ENCODE measurements at regions not wholly inside any gene's neighbourhood (a gene's known extent, or its start where the extent isn't known, plus 50 kb on each side); places are given as distances from the start of the nearest gene placed in this dataset.

DNA sequence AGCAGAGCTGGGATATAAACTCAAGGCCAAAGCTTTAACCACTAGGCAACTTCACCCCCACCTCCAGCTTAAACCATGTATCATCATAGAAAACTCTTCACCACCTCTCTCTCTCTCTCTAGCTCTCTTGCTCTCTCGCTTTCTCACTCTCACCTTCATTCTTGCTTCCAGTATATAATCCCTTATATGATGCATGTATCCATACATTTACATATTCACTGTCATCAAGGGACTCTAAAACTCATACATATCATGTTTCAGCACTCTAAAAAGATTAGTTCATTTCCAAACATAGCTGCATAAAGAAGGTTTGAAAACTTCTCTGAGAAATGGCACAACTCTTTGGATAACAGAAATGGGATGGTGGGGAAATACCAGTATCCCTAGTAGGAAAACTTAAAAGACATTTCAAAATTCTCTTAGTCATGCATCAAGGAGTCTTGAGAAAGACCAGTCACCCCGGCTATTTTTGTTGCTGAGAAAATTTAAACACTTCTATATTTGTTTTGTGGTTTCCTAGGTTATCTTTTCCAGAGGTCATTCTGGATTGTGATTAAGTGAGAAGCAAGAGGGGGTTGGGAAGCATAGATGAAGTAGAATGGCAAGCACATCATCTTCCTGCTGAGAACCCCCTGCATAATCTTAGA is 447.8 kb upstream of the THBS1 start:
- H3K4me3 ChIP-seq (ENCODE audit: extremely low read depth, insufficient read depth, low read length, poor library complexity, severe bottlenecking) = no peak overlapping the region
- WGBS, 2 experiments (ENCODE audit: insufficient coverage in 2 of 2) = 70 to 100% methylated on average over 1 to 2 of the region's 2 CpGs
- no peaks in the 10 kb centered on the region for H3K9me3 ChIP-seq (ENCODE audit: control insufficient read depth, low read length)
- H3K36me3 ChIP-seq (ENCODE audit: control insufficient read depth, insufficient read depth, low read length) = no peaks in the 10 kb centered on the region
- peaks cover 39% of the 10 kb centered on the region for H3K4me1 ChIP-seq (ENCODE audit: control insufficient read depth, insufficient read depth, low read length, poor library complexity, severe bottlenecking)
- peak overlapping the region; percentile 89 for H3K27ac ChIP-seq (ENCODE audit: low read depth, low read length, severe bottlenecking)

DNA sequence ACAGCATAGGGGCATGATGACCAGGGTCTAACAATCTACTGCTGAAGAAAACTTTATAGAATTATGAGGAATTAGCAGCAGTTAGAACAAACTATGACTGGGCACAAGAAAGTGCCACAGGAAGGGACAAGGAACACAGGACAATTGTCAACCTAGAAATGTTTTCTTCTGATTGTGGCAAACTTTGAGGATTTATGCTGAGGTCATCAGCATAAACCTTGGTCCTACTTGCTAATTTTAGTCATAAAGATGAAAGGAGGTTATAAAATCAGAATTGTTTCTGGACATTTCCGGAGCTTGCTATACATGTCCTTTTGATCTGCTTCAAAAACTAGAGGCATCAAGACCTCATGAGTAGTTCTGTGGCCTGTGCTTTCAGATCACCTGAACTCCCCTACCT is 446.6 kb upstream of the THBS1 start:
- no peaks in the 10 kb centered on the region for H3K36me3 ChIP-seq (ENCODE audit: control insufficient read depth, insufficient read depth, low read length)
- no peaks in the 10 kb centered on the region for H3K9me3 ChIP-seq (ENCODE audit: control insufficient read depth, low read length)
- H3K4me3 ChIP-seq (ENCODE audit: extremely low read depth, insufficient read depth, low read length, poor library complexity, severe bottlenecking) = no peak overlapping the region
- 100% methylated on average over 1 of the region's 1 CpG; no CpG with 5 or more reads in 1 of the 2 experiments for WGBS, 2 experiments (ENCODE audit: insufficient coverage in 2 of 2)
- H3K27ac ChIP-seq (ENCODE audit: low read depth, low read length, severe bottlenecking) = no peak overlapping the region
- peaks cover 37% of the 10 kb centered on the region for H3K4me1 ChIP-seq (ENCODE audit: control insufficient read depth, insufficient read depth, low read length, poor library complexity, severe bottlenecking)

DNA sequence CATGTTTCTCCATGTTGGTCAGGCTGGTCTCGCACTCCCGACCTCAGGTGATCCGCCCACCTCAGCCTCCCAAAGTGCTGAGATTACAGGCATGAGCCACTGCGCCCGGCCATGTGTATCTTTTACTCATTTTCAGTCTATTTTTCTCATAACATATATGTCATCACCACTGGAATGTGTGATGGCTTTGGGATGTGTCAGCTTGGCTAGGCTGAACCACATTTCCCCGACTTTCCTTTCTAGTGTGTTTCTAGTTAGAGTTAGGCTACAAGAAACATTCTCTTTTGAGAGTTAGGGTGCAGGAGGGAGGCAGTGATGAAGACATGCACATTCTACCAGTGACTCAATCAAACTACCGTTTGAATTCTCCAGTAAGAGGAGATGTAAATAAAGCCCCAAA is 444.9 kb upstream of the THBS1 start:
- no peak overlapping the region for H3K27ac ChIP-seq (ENCODE audit: low read depth, low read length, severe bottlenecking)
- 97 to 100% methylated on average over 3 to 4 of the region's 7 CpGs for WGBS, 2 experiments (ENCODE audit: insufficient coverage in 2 of 2)

DNA sequence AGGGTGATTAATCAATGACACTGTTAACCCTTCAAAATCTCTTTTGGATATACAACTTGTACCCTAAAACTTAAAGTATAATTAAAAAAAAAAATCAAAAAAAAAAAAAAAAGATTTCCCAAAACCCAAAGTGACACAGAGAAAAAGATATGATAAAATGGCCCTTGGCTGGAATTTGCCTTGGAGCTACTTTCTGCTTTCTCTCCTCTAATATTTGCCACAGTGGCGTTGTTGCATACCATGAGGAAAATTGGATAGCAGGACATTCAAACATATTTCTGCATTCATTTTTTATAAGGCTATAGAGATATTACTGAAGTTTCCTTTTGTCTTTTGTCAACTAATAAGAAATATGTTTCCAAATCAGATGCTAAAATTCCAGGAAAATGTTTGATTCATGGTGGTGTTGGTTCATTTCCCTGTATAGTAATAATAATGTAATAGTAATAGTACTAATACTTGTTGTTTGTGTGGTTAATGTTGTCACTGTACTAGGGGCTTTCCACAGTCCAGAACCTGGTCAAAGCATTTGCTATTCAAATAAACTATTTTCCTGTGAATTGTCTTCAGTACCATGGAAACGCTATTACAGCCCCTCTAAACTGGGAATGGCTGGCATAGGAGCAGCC is 441.3 kb upstream of the THBS1 start:
- Histone ChIP-seq H3K4me1 (ENCODE audit: control insufficient read depth, insufficient read depth, low read length, poor library complexity, severe bottlenecking) (peaks cover 35% of the 10 kb centered on the region), H3K36me3 (ENCODE audit: control insufficient read depth, insufficient read depth, low read length) (no peaks in the 10 kb centered on the region), H3K4me3 (ENCODE audit: extremely low read depth, insufficient read depth, low read length, poor library complexity, severe bottlenecking) (no peak overlapping the region), H3K27ac (ENCODE audit: low read depth, low read length, severe bottlenecking) (peak overlapping the region; percentile 99), H3K9me3 (ENCODE audit: control insufficient read depth, low read length) (no peaks in the 10 kb centered on the region)
- WGBS, 2 experiments (ENCODE audit: insufficient coverage in 2 of 2) = 78% methylated on average over 1 of the region's 2 CpGs; no CpG with 5 or more reads in 1 of the 2 experiments

More for the DNA sequence above, 444.9 kb upstream of the THBS1 start:
- H3K9me3 ChIP-seq (ENCODE audit: control insufficient read depth, low read length) = no peaks in the 10 kb centered on the region
- no peaks in the 10 kb centered on the region for H3K36me3 ChIP-seq (ENCODE audit: control insufficient read depth, insufficient read depth, low read length)
- peaks cover 40% of the 10 kb centered on the region for H3K4me1 ChIP-seq (ENCODE audit: control insufficient read depth, insufficient read depth, low read length, poor library complexity, severe bottlenecking)
- no peak overlapping the region for H3K4me3 ChIP-seq (ENCODE audit: extremely low read depth, insufficient read depth, low read length, poor library complexity, severe bottlenecking)

DNA sequence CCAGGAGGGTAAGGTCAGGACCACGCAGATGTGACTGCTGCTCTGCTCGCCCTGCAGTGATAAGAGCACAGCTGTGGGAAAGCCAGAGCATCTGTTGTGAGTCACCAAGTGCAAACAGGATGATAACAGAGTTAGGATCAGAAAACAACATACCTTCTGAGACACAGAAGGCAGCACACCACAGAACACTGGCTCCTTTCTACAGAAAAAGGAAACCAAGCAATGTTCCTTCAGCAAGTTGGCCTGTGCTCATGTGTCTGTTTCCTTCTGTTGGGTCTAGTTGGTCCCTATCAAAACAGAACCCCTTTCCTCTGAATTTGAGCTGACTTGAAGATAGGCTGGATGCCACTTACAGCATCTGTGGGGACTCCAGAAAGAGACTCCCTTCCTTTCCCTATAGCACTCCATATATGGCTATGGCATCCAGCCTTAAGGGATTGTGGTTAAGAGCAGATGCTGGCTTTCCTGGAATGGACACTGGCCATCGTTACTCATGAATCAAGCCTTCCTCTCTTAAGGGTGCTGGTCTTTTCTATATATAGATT is 440.7 kb upstream of the THBS1 start:
- H3K4me1 ChIP-seq (ENCODE audit: control insufficient read depth, insufficient read depth, low read length, poor library complexity, severe bottlenecking) = peaks cover 35% of the 10 kb centered on the region
- no peaks in the 10 kb centered on the region for H3K36me3 ChIP-seq (ENCODE audit: control insufficient read depth, insufficient read depth, low read length)
- H3K27ac ChIP-seq (ENCODE audit: low read depth, low read length, severe bottlenecking) = peak overlapping the region; percentile 99
- no peaks in the 10 kb centered on the region for H3K9me3 ChIP-seq (ENCODE audit: control insufficient read depth, low read length)
- no peak overlapping the region for H3K4me3 ChIP-seq (ENCODE audit: extremely low read depth, insufficient read depth, low read length, poor library complexity, severe bottlenecking)
- 25 to 50% methylated on average over 1 to 2 of the region's 3 CpGs for WGBS, 2 experiments (ENCODE audit: insufficient coverage in 2 of 2)

DNA sequence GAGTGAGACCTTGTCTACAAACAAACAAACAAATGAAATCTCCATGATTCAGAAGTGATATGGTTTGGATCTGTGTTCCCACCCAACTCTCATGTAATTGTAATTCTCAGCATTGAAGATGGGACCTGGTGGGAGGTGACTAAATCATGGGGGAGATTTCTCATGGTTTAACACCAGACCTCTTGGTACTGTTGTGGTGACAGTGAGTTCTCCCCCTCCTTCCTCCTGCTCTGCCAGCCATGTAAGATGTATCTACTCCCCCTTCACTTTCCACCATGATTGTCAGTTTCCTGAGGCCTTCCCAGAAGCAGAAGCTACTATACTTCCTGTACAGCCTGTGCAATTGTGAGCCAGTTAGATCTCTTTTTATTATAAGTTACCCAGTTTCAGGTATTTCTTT is 438.4 kb upstream of the THBS1 start:
- Histone ChIP-seq H3K9me3 (ENCODE audit: control insufficient read depth, low read length) (no peaks in the 10 kb centered on the region), H3K4me1 (ENCODE audit: control insufficient read depth, insufficient read depth, low read length, poor library complexity, severe bottlenecking) (peaks cover 35% of the 10 kb centered on the region), H3K36me3 (ENCODE audit: control insufficient read depth, insufficient read depth, low read length) (no peaks in the 10 kb centered on the region), H3K4me3 (ENCODE audit: extremely low read depth, insufficient read depth, low read length, poor library complexity, severe bottlenecking) (no peak overlapping the region), H3K27ac (ENCODE audit: low read depth, low read length, severe bottlenecking) (no peak overlapping the region)

DNA sequence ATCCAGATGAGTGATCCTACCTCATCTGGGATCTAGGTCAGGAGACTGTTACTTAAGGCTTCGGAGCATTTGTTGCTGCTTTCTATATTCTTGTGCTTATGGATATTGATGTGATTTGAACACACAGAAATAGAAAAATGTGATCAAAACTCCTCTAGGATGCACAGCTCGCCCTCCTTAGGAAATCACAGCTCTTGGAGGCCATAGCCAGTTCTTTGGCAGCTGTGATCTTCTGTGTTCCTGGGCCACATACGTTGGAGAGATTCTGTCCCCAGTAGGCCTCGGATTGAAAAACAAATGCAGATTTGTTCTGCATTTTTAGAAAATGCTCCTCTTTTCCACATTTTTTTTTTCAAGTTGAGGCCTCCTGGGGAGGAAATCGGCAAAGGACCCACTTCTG is 437.4 kb upstream of the THBS1 start:
- no peaks in the 10 kb centered on the region for H3K36me3 ChIP-seq (ENCODE audit: control insufficient read depth, insufficient read depth, low read length)
- H3K4me1 ChIP-seq (ENCODE audit: control insufficient read depth, insufficient read depth, low read length, poor library complexity, severe bottlenecking) = peaks cover 35% of the 10 kb centered on the region
- no peak overlapping the region for H3K27ac ChIP-seq (ENCODE audit: low read depth, low read length, severe bottlenecking)
- no peak overlapping the region for H3K4me3 ChIP-seq (ENCODE audit: extremely low read depth, insufficient read depth, low read length, poor library complexity, severe bottlenecking)
- 93 to 97% methylated on average over 3 of the region's 5 CpGs for WGBS, 2 experiments (ENCODE audit: insufficient coverage in 2 of 2)
- no peaks in the 10 kb centered on the region for H3K9me3 ChIP-seq (ENCODE audit: control insufficient read depth, low read length)

DNA sequence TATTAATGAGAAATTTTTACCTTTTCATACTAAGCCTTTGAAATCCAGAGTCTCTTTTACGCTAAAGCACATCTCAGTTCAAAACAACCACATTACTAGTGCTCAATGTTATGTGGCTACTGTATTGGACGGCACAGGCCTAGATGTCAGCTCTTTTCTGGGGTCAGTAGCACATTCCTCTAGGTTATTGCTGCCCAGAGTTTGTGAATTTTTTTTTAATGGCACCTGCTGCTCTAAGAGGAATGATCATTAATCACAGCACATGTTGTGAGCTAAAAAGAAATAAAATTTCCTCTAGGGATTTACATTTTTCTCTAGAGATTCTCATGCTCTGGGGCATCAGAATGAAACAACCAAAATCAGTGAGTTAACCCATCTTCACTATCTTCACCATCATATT is 436.8 kb upstream of the THBS1 start:
- peaks cover 29% of the 10 kb centered on the region for H3K4me1 ChIP-seq (ENCODE audit: control insufficient read depth, insufficient read depth, low read length, poor library complexity, severe bottlenecking)
- H3K27ac ChIP-seq (ENCODE audit: low read depth, low read length, severe bottlenecking) = no peak overlapping the region
- H3K9me3 ChIP-seq (ENCODE audit: control insufficient read depth, low read length) = no peaks in the 10 kb centered on the region
- no peak overlapping the region for H3K4me3 ChIP-seq (ENCODE audit: extremely low read depth, insufficient read depth, low read length, poor library complexity, severe bottlenecking)
- no peaks in the 10 kb centered on the region for H3K36me3 ChIP-seq (ENCODE audit: control insufficient read depth, insufficient read depth, low read length)
- 93% methylated on average over 2 of the region's 2 CpGs; no CpG with 5 or more reads in 1 of the 2 experiments for WGBS, 2 experiments (ENCODE audit: insufficient coverage in 2 of 2)

DNA sequence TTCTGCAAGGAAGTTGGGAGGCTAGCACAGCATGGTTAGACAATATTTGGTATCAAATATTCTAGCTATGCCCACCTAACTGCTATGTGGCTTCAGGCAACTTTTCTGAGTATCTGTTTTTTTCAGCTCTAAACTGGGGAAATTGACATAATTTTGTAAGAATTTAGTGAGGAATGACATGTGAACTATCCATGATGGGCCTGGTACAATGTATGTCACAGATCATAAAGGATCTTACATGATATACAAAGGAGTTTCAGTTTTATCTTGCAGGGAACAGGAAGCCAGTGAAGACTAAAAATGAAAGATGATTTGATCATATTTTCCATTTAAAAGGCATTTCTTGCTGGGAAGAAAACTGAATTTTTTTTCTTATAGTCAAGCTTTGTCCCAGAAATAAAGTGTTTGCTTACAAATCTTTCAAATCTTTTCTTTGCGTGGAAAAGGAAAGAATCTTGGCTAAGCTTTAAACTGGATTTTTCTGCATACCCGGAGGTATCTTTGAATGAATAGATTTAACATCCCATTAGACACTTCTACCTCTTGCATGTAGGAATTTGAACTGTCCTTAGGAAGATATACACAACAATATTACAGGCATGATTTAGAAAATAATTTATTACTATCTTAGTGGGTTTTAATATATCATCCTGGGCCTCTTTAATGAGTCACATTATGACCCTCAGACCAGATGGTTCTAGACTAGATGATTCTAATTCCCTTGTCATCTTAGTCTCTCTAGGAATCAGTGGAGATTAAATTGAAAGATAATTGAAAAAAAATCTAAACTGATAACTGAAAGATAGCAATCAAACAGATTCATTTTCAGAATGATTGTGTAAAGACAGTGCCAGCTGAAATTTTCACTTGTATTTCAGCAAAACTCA is 436.0 kb upstream of the THBS1 start:
- H3K27ac ChIP-seq (ENCODE audit: low read depth, low read length, severe bottlenecking) = no peak overlapping the region
- no peak overlapping the region for H3K4me3 ChIP-seq (ENCODE audit: extremely low read depth, insufficient read depth, low read length, poor library complexity, severe bottlenecking)
- peaks cover 21% of the 10 kb centered on the region for H3K4me1 ChIP-seq (ENCODE audit: control insufficient read depth, insufficient read depth, low read length, poor library complexity, severe bottlenecking)
- H3K9me3 ChIP-seq (ENCODE audit: control insufficient read depth, low read length) = no peaks in the 10 kb centered on the region
- no peaks in the 10 kb centered on the region for H3K36me3 ChIP-seq (ENCODE audit: control insufficient read depth, insufficient read depth, low read length)
- no CpG with 5 or more reads among the region's 2 CpGs for WGBS, 2 experiments (ENCODE audit: insufficient coverage in 2 of 2)

DNA sequence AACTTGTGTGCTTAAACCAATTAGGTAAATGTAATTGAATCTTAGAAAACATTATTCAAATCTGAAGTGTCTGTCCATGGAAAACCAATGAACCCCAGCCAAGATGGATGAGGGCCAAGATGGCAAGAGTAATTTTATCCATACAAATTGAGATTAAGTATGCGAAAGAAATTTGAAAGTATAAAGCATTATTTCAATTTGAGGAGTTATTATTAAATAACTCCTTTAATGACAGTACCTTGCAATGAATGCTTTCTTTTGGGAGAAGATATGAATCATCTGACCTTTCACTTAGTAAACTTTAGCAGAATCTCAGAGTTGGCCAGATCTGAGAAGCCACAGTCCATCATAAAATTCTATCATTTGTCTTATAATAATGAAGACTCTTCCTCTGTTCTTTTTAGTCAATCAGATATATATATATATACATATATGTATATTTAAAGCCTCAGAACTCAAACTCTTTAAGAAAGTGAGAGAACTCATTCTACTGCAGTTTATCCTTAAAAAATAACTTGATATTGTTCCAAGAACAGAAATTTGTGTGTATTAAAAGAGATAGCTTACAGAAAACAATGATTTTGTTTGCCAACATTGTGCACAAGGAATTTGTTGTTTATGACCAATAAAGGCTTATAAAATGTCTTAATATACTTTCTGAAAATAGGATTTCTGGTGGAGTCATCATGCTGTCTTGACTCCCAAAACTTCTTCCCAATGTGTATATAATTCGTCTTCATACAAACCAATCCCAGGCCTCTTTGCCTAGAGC is 434.8 kb upstream of the THBS1 start:
- no peak overlapping the region for H3K4me3 ChIP-seq (ENCODE audit: extremely low read depth, insufficient read depth, low read length, poor library complexity, severe bottlenecking)
- H3K36me3 ChIP-seq (ENCODE audit: control insufficient read depth, insufficient read depth, low read length) = no peaks in the 10 kb centered on the region
- no peaks in the 10 kb centered on the region for H3K9me3 ChIP-seq (ENCODE audit: control insufficient read depth, low read length)
- no CpG with 5 or more reads among the region's 2 CpGs for WGBS, 2 experiments (ENCODE audit: insufficient coverage in 2 of 2)
- peaks cover 12% of the 10 kb centered on the region for H3K4me1 ChIP-seq (ENCODE audit: control insufficient read depth, insufficient read depth, low read length, poor library complexity, severe bottlenecking)
- H3K27ac ChIP-seq (ENCODE audit: low read depth, low read length, severe bottlenecking) = no peak overlapping the region

Data from mesodermal cell (in vitro differentiated cells).